A673 (cell line): ENCODE measurements at regions not wholly inside any gene's neighbourhood (a gene's known extent, or its start where the extent isn't known, plus 50 kb on each side); places are given as distances from the start of the nearest gene placed in this dataset.

Experiments
- BruUV-seq: library from RNA; stranded (reverse); fragments of 400-500 nt; replicated peaks from 2 replicates; lab custom pipeline; 2021; lab: Mats Ljungman, UMichigan
- CTCF ChIA-PET: fragments of 300-600 bp; sonication (Branson Sonifier 250); formaldehyde crosslinking; loops from one replicate; lab custom pipeline; 2022; ENCODE audit warnings: antibody characterized with exemption; lab: Charles Lee
- POLR2A ChIA-PET: fragments of 300-600 bp; sonication (Branson Sonifier 250); formaldehyde crosslinking; loops from one replicate; lab custom pipeline; 2022; ENCODE audit warnings: antibody characterized with exemption; ENCODE audit not compliant: low non-redundant PET; lab: Charles Lee
- DNase-seq: peaks from one replicate; pipeline ENCODE4 v3.0.0-alpha.2; 2015; ENCODE audit warnings: low spot score
- H3K27ac ChIP-seq: fragments of 200-600 bp; sonication (generic); 2 replicates; pipeline ENCODE4 v1.5.1; 2016; ENCODE audit warnings: mixed run types, low read depth, mild to moderate bottlenecking, mixed read lengths, antibody characterized with exemption, low read length; ENCODE audit not compliant: poor library complexity, severe bottlenecking
- H3K27me3 ChIP-seq: fragments of 200-600 bp; sonication (generic); replicated peaks from 2 replicates; pipeline ENCODE4 v1.6.1; 2017; ENCODE audit warnings: mixed run types, low read depth, mild to moderate bottlenecking, mixed read lengths, antibody characterized with exemption, low read length; ENCODE audit not compliant: insufficient read depth, poor library complexity
- H3K36me3 ChIP-seq: fragments of 200-600 bp; sonication (generic); 2 replicates; pipeline ENCODE4 v1.6.1; 2016; ENCODE audit warnings: mixed run types, mild to moderate bottlenecking, mixed read lengths, antibody characterized with exemption, low read length; ENCODE audit not compliant: insufficient read depth, poor library complexity, severe bottlenecking
- H3K4me1 ChIP-seq: fragments of 200-600 bp; sonication (generic); 2 replicates; pipeline ENCODE4 v1.6.1; 2017; ENCODE audit warnings: mixed run types, mild to moderate bottlenecking, mixed read lengths, antibody characterized with exemption, low read length; ENCODE audit not compliant: insufficient read depth, poor library complexity, severe bottlenecking
- H3K4me3 ChIP-seq: fragments of 200-600 bp; sonication (generic); 2 replicates; pipeline ENCODE4 v1.5.1; 2016; ENCODE audit warnings: low read depth, mixed run types, mild to moderate bottlenecking, mixed read lengths, low read length; ENCODE audit not compliant: poor library complexity, severe bottlenecking
- H3K9me3 ChIP-seq: fragments of 200-600 bp; sonication (generic); 2 replicates; pipeline ENCODE4 v1.6.1; 2016; ENCODE audit warnings: mixed run types, low read depth, mild to moderate bottlenecking, mixed read lengths, antibody characterized with exemption, low read length; ENCODE audit not compliant: poor library complexity, severe bottlenecking
- EZH2 ChIP-seq: fragments of 200-600 bp; sonication (generic); IDR thresholded peaks from 2 replicates; pipeline ENCODE4 v1.6.1; 2017; ENCODE audit warnings: borderline replicate concordance, low read depth, mild to moderate bottlenecking, mixed read lengths, antibody characterized with exemption, low read length; ENCODE audit not compliant: poor library complexity, severe bottlenecking
- intact Hi-C: fragments of 100-400 bp; cut with micrococcal nuclease; formaldehyde crosslinking; loops from one replicate; pipeline ENCODE4 v1.10.0; 2022; ENCODE audit not compliant: unreplicated experiment
- TF ChIP-seq, protein P1 (sequence below): fragments of 300-800, 200-600 bp; sonication (generic); conservative IDR thresholded peaks from 2 replicates; pipeline ENCODE4 v1.5.1; 2017; ENCODE audit warnings: low read depth, mild to moderate bottlenecking, antibody characterized with exemption, low read length, moderate library complexity, mixed read lengths

DNA sequence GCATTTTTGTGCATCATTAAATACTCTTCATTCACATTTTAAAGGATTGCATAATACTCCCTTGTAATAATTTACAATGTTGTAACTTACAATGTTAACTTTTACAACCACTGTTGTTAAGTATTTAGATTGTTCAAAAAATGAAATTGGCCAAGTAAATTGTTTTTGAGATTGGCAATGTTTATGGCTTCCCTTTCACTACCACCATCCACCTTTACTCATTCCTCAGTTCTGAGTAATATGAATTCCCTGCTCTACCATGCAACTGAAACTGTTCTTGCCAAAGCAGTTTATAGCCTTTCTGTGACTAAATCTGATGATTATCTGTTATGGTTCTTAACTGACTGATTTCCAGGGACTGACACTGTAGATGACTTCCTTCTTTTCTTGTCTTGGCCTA lies 80.5 kb upstream of the TMEM106B start:
- DNase-seq = no peak
- Histone ChIP-seq H3K4me1 (no peaks in the 10 kb centered on the region), H3K27ac (no peak overlapping the region), H3K27me3 (no peaks in the 10 kb centered on the region), H3K9me3 (no peaks in the 10 kb centered on the region), H3K4me3 (no peak overlapping the region), H3K36me3 (no peaks in the 10 kb centered on the region)
- intact Hi-C loops = no loop called here
- no TSS peak for BruUV-seq
- ChIA-PET CTCF (no interaction called here), POLR2A (no interaction called here)
- TF ChIP-seq, protein P1, sequence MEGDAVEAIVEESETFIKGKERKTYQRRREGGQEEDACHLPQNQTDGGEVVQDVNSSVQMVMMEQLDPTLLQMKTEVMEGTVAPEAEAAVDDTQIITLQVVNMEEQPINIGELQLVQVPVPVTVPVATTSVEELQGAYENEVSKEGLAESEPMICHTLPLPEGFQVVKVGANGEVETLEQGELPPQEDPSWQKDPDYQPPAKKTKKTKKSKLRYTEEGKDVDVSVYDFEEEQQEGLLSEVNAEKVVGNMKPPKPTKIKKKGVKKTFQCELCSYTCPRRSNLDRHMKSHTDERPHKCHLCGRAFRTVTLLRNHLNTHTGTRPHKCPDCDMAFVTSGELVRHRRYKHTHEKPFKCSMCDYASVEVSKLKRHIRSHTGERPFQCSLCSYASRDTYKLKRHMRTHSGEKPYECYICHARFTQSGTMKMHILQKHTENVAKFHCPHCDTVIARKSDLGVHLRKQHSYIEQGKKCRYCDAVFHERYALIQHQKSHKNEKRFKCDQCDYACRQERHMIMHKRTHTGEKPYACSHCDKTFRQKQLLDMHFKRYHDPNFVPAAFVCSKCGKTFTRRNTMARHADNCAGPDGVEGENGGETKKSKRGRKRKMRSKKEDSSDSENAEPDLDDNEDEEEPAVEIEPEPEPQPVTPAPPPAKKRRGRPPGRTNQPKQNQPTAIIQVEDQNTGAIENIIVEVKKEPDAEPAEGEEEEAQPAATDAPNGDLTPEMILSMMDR = no peak
- TF ChIP-seq EZH2 = no peak

DNA sequence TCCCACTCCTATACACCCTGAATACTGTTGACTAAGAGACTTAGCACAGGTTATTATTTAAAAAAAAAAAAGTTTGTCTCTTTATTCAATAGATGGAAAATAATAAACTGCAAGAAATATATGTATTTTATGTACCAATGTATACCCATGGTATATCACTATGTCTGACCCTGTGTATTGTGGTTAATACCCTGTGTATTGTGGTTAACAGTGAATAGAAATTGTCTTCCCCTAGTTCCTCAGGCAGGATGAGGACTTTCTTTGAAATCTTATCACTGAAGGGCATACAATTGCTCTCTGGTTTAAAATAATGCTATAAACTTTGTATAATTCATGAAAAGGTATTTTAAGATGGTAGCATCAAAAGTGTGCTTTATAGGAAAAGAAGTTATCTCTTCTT lies 80.0 kb upstream of the TMEM106B start:
- no peak overlapping the region for H3K27ac ChIP-seq
- POLR2A ChIA-PET = no interaction called here
- no peaks in the 10 kb centered on the region for H3K9me3 ChIP-seq
- no peak for TF ChIP-seq EZH2
- TF ChIP-seq, protein P1 = no peak
- CTCF ChIA-PET = no interaction called here
- no peak overlapping the region for H3K4me3 ChIP-seq
- no peaks in the 10 kb centered on the region for H3K4me1 ChIP-seq
- no peaks in the 10 kb centered on the region for H3K27me3 ChIP-seq
- H3K36me3 ChIP-seq = no peaks in the 10 kb centered on the region
- intact Hi-C loops = no loop called here
- DNase-seq = no peak
- no TSS peak for BruUV-seq

DNA sequence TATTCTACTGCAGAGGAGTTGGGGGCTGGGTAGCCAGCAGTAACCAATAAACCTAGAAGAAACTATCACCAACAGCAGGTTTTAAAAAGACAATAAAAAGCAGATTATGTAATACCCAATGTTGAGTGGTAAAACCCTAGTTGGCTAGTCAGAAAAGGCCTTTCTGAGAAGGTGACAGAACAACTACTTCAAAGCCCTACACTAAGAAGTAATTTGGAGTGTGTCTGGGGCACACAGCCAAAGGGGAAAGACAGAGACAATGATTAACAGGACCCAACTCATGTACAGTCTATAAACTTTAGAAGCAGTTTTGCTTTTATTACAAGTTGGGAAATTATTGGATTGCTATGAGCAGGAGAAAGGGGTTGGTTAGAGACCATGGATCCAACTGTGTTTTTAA lies 77.2 kb upstream of the TMEM106B start:
- Histone ChIP-seq H3K27ac (no peak overlapping the region), H3K9me3 (no peaks in the 10 kb centered on the region), H3K4me3 (no peak overlapping the region), H3K4me1 (no peaks in the 10 kb centered on the region), H3K27me3 (no peaks in the 10 kb centered on the region), H3K36me3 (no peaks in the 10 kb centered on the region)
- BruUV-seq = no TSS peak
- no peak for TF ChIP-seq EZH2
- TF ChIP-seq, protein P1 = no peak
- ChIA-PET CTCF (no interaction called here), POLR2A (no interaction called here)
- DNase-seq = no peak
- intact Hi-C loops = no loop called here
